ENCODE measurements at regions not wholly inside any gene's neighbourhood (a gene's known extent, or its start where the extent isn't known, plus 50 kb on each side); places are given as distances from the start of the nearest gene placed in this dataset.

DNA sequence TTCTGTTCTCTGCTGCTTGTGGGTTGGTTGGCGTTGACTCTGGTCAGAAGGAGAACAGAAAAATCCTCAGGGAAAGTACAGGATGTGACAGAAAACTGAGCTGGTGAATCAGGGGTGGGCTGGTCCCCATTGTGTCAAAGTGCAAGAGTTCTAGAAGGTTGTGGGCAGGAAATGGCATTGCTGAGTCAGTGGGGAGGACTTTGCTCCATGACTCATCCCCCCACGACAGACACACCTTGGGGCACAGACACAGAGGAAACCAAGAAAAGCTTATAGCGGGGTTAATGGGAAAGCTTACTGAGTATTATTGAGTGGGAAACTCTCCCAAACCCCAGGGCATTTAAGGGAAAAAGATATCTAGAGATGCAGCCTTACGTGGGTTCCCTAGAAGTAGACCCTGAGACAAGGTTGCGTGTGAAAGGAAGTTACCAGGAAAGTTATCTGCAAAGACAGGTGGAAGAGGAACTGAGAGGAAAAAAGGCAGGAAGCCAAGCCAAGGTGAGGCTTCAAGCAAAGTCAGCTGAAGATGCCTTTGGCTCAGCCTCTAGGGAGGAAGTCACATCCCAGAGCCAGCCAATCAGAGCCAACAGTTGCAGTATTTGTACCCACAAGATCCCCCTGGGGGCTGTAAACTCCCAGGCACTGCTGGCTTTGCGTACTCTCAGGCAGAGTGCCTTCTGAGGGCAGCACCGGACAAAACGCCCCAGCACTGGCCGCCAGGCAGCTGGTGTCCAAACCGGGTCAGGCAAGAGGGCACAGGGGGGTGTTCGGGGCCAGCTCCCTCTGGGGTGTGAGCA is 86.4 kb downstream of the FOXL1 start (continued):
- TF ChIP-seq PRDM15 (CRISPR knock-in tag; IDR thresholded peaks at IDR 0.05) (no peak), SMAD5 (IDR thresholded peaks at IDR 0.05; ENCODE audit: low read depth) (no peak), ELK1 (IDR thresholded peaks at IDR 0.05; ENCODE audit: low read depth, low read length) (no peak), RUNX3 (IDR thresholded peaks at IDR 0.05; ENCODE audit: low read length) (peak; percentile 40), CHD2 (IDR thresholded peaks at IDR 0.05; ENCODE audit: borderline replicate concordance, low read depth, low read length) (no peak), BHLHE40 (IDR thresholded peaks at IDR 0.05; ENCODE audit: borderline replicate concordance in 1 of 2, low read depth in 2 of 2, low read length in 1 of 2) (peak in 1 of 2 experiments; percentile 35; a peak in 2 of 4 replicates), MTA3 (IDR thresholded peaks at IDR 0.05; ENCODE audit: borderline replicate concordance, low read length) (no peak), ZNF217 (IDR thresholded peaks at IDR 0.05) (no peak), NR2C2 (IDR thresholded peaks at IDR 0.05; ENCODE audit: borderline replicate concordance, control insufficient read depth, insufficient read length, low read depth) (no peak), POLR2AphosphoS2 (IDR thresholded peaks at IDR 0.05; ENCODE audit: low read depth, low read length) (no peak), SUZ12 (IDR thresholded peaks at IDR 0.05; ENCODE audit: unreplicated experiment) (no peak), RELA (IDR thresholded peaks at IDR 0.05; ENCODE audit: borderline replicate concordance, partially characterized antibody) (no peak), TCF3 (IDR thresholded peaks at IDR 0.05; ENCODE audit: borderline replicate concordance, insufficient read depth, low read depth, low read length) (no peak), SMARCA5 (IDR thresholded peaks at IDR 0.05) (0 out of 2 replicates have a peak, but pooled peaks have one; percentile 2), CBX5 (IDR thresholded peaks at IDR 0.05; ENCODE audit: low read depth) (no peak), ZNF207 (IDR thresholded peaks at IDR 0.05; ENCODE audit: borderline replicate concordance) (no peak)
- TF ChIP-seq, protein P1, sequence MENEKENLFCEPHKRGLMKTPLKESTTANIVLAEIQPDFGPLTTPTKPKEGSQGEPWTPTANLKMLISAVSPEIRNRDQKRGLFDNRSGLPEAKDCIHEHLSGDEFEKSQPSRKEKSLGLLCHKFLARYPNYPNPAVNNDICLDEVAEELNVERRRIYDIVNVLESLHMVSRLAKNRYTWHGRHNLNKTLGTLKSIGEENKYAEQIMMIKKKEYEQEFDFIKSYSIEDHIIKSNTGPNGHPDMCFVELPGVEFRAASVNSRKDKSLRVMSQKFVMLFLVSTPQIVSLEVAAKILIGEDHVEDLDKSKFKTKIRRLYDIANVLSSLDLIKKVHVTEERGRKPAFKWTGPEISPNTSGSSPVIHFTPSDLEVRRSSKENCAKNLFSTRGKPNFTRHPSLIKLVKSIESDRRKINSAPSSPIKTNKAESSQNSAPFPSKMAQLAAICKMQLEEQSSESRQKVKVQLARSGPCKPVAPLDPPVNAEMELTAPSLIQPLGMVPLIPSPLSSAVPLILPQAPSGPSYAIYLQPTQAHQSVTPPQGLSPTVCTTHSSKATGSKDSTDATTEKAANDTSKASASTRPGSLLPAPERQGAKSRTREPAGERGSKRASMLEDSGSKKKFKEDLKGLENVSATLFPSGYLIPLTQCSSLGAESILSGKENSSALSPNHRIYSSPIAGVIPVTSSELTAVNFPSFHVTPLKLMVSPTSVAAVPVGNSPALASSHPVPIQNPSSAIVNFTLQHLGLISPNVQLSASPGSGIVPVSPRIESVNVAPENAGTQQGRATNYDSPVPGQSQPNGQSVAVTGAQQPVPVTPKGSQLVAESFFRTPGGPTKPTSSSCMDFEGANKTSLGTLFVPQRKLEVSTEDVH (IDR thresholded peaks at IDR 0.05; ENCODE audit: low read depth, partially characterized antibody): no peak
- TF ChIP-seq, protein P2, sequence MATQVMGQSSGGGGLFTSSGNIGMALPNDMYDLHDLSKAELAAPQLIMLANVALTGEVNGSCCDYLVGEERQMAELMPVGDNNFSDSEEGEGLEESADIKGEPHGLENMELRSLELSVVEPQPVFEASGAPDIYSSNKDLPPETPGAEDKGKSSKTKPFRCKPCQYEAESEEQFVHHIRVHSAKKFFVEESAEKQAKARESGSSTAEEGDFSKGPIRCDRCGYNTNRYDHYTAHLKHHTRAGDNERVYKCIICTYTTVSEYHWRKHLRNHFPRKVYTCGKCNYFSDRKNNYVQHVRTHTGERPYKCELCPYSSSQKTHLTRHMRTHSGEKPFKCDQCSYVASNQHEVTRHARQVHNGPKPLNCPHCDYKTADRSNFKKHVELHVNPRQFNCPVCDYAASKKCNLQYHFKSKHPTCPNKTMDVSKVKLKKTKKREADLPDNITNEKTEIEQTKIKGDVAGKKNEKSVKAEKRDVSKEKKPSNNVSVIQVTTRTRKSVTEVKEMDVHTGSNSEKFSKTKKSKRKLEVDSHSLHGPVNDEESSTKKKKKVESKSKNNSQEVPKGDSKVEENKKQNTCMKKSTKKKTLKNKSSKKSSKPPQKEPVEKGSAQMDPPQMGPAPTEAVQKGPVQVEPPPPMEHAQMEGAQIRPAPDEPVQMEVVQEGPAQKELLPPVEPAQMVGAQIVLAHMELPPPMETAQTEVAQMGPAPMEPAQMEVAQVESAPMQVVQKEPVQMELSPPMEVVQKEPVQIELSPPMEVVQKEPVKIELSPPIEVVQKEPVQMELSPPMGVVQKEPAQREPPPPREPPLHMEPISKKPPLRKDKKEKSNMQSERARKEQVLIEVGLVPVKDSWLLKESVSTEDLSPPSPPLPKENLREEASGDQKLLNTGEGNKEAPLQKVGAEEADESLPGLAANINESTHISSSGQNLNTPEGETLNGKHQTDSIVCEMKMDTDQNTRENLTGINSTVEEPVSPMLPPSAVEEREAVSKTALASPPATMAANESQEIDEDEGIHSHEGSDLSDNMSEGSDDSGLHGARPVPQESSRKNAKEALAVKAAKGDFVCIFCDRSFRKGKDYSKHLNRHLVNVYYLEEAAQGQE (IDR thresholded peaks at IDR 0.05; ENCODE audit: low read depth, low read length): no peak
